Right lobe of liver (tissue), 6 donors: ENCODE measurements at regions not wholly inside any gene's neighbourhood (a gene's known extent, or its start where the extent isn't known, plus 50 kb on each side); places are given as distances from the start of the nearest gene placed in this dataset.

Experiments used
- ATAC-seq, 4 donors: fragments of 200-7000 bp; cut with Tn5 transposase; one replicate each; pipeline ENCODE4 v1.9.1; 2020; ENCODE audit warnings: mild to moderate bottlenecking in 4 of 4, moderate library complexity in 4 of 4
- DNase-seq, 3 donors: peaks; one replicate each; pipeline ENCODE4 v3.0.0-alpha.2; 2020
- H3K27ac ChIP-seq, 3 donors: fragments of 200-600 bp; one replicate each; pipeline ENCODE4 v1.8.0; 2022
- H3K27me3 ChIP-seq, 2 donors: fragments of 200-600 bp; one replicate each; pipeline ENCODE4 v1.8.0; 2022
- H3K36me3 ChIP-seq, 4 donors: fragments of 200-600 bp; sonication (generic) in 1 of 4; one replicate each; pipeline versions ENCODE4 v1.5.1 to v1.8.0; 2017 to 2022; ENCODE audit warnings: control low read depth in 1 of 4
- H3K4me1 ChIP-seq, 4 donors: fragments of 200-600 bp; sonication (generic) in 1 of 4; one replicate each; pipeline versions ENCODE4 v1.5.1 to v1.8.0; 2017 to 2022; ENCODE audit warnings: control low read depth in 1 of 4
- H3K4me3 ChIP-seq, 3 donors: fragments of 200-600 bp; one replicate each; pipeline ENCODE4 v1.8.0; 2022
- H3K9me3 ChIP-seq, 4 donors: fragments of 200-600 bp; sonication (generic) in 1 of 4; one replicate each; pipeline versions ENCODE4 v1.5.1 to v1.8.0; 2017 to 2022; ENCODE audit warnings: control low read depth in 1 of 4
- POLR2A ChIP-seq: fragments of 450-650 bp; IDR thresholded peaks from one replicate; pipeline ENCODE4 v1.6.1; 2017; ENCODE audit warnings: antibody characterized with exemption, mild to moderate bottlenecking
- WGBS: methylation state at CpG from one replicate; pipeline ENCODE4 v1.1.6; 2018; ENCODE audit warnings: low coverage, low lambda C conversion rate; ENCODE audit not compliant: insufficient coverage; ENCODE audit errors: missing lambda C conversion rate; 5-methylcytosine and 5-hydroxymethylcytosine counted together
- intact Hi-C, 2 donors: fragments of 100-400 bp; cut with DNase I; formaldehyde crosslinking; loops; one replicate each; pipeline versions ENCODE4 v1.11.2 to v1.14.1; 2022
- TF ChIP-seq, protein P1 (sequence below), 4 donors: fragments of 200-600 bp in 3 of 4; fragments of 450-650 bp in 1 of 4; IDR thresholded peaks; one replicate each; pipeline versions ENCODE4 v1.5.1 to v1.8.0; 2016 to 2022; ENCODE audit warnings: antibody characterized with exemption in 4 of 4, mild to moderate bottlenecking in 2 of 4
- donor health status: DM: no; HTN: yes; CAD: no.
- donor health status: DM: no; HTN: no; CAD: no.
- donor health status: DM: no; HTN: no; CAD: no.
- donor health status: DM: no; HTN: yes; CAD: no.
- donor health status: DM: no; HTN: yes; CAD: no.

DNA sequence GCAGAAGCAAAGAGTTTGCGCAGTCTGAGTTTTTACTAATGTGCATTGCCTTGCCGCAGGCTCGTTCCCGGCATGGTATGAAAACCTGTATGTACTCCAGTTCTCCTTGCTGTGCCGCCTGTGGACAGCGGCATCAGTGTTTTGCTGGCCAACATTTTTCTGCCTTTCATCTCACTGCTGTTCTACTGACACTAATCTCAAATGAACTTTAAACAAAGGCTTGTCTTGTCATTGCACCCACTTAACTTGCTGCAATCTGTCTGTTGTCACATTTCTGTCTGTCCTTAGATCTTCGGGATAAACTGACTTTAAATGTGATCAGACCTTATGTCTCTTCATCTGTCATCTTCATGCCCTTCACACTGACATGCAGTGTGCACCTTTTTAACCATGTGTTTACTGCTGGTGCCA, 71.7 kb upstream of the ZNRF2 start:
- intact Hi-C loops = no loop called here
- no peak overlapping the region for H3K4me3 ChIP-seq
- H3K9me3 ChIP-seq = no peaks in the 10 kb centered on the region
- H3K27me3 ChIP-seq = no peaks in the 10 kb centered on the region
- TF ChIP-seq POLR2A = no peak
- TF ChIP-seq, protein P1, sequence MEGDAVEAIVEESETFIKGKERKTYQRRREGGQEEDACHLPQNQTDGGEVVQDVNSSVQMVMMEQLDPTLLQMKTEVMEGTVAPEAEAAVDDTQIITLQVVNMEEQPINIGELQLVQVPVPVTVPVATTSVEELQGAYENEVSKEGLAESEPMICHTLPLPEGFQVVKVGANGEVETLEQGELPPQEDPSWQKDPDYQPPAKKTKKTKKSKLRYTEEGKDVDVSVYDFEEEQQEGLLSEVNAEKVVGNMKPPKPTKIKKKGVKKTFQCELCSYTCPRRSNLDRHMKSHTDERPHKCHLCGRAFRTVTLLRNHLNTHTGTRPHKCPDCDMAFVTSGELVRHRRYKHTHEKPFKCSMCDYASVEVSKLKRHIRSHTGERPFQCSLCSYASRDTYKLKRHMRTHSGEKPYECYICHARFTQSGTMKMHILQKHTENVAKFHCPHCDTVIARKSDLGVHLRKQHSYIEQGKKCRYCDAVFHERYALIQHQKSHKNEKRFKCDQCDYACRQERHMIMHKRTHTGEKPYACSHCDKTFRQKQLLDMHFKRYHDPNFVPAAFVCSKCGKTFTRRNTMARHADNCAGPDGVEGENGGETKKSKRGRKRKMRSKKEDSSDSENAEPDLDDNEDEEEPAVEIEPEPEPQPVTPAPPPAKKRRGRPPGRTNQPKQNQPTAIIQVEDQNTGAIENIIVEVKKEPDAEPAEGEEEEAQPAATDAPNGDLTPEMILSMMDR (IDR thresholded peaks at IDR 0.05) = no peak
- 65% methylated on average over 4 of the region's 7 CpGs for WGBS
- DNase-seq (no peak), ATAC-seq (no peak)
- H3K36me3 ChIP-seq = no peaks in the 10 kb centered on the region
- H3K4me1 ChIP-seq = no peaks in the 10 kb centered on the region
- no peak overlapping the region for H3K27ac ChIP-seq

DNA sequence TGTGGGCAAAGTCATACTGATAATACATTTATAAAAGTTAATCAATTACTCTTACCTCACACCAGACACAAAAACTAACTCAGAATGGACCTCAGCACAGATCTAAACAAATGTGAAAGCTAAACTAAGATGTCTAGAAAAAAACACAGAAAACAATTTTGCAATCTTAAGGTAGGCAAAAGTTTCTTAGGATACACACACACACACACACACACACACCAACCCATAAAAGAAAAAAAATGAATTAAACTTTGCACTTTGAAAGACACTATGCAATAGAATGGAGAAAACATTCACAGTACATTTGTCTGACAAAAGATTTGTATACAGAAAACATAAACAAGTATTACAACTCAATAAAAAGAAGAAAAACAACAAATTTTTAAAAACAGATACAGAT, 70.8 kb upstream of the ZNRF2 start:
- Histone ChIP-seq H3K4me1 (no peaks in the 10 kb centered on the region), H3K27ac (no peak overlapping the region), H3K27me3 (no peaks in the 10 kb centered on the region), H3K4me3 (no peak overlapping the region), H3K36me3 (no peaks in the 10 kb centered on the region), H3K9me3 (peaks cover 0 to 2% (median 0%) of the 10 kb centered on the region in 4 donors)
- ATAC-seq = no peak
- no peak for DNase-seq
- no peak for TF ChIP-seq POLR2A
- TF ChIP-seq, protein P1 (IDR thresholded peaks at IDR 0.05) = no peak
- intact Hi-C loops = no loop called here

DNA sequence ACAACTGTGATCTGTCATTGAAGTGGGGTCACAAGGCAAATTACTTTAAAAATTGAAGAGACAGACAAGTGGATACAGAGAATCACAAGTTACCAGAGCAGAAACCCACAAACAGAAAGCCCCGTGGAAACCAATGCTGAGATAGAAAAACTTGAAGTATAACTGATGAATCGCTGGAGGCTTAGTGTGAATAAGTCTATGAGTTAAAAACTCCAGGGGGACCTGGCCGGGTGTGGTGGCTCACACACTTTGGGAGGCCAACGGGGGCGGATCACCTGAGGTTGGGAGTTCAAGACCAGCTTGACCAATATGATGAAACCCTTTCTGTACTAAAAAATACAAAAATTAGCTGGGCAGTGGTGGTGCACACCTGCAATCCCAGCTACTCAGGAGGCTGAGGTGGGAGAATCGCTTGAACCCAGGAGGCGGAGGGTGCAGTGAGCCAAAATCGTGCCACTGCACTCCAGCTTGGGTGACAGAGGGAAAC, 69.7 kb upstream of the ZNRF2 start:
- ATAC-seq = no peak
- TF ChIP-seq POLR2A = no peak
- TF ChIP-seq, protein P1 (IDR thresholded peaks at IDR 0.05) = no peak
- 75% methylated on average over 7 of the region's 8 CpGs for WGBS
- no peaks in the 10 kb centered on the region for H3K27me3 ChIP-seq
- no peak for DNase-seq
- intact Hi-C loops = no loop called here
- H3K4me3 ChIP-seq = no peak overlapping the region
- no peaks in the 10 kb centered on the region for H3K4me1 ChIP-seq
- peaks cover 0 to 2% (median 0%) of the 10 kb centered on the region in 4 donors for H3K9me3 ChIP-seq
- H3K27ac ChIP-seq = no peak overlapping the region
- H3K36me3 ChIP-seq = no peaks in the 10 kb centered on the region

DNA sequence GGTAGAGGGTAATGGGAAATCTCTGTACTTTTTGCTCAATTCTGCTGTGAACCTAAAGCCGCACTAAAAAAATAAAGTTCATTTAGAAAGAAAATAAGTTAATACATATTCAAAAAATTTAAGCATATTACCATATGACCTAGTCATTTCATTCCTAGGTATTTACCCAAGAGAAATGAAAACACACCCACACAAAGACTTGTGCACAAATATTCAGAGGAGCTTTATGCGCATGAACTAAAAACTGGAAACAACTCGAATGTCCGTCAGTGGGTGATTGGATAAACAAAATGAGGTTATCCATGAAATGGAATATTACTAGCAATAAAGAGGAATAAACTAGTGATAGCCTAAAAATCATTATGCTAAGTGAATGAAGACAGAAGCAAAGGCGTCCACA, 62.6 kb upstream of the ZNRF2 start:
- intact Hi-C loops = no loop called here
- Histone ChIP-seq H3K36me3 (no peaks in the 10 kb centered on the region), H3K4me1 (peaks cover 0 to 8% (median 0%) of the 10 kb centered on the region in 4 donors), H3K9me3 (peaks cover 0 to 2% (median 0%) of the 10 kb centered on the region in 4 donors), H3K4me3 (no peak overlapping the region), H3K27ac (no peak overlapping the region), H3K27me3 (no peaks in the 10 kb centered on the region)
- 69% methylated on average over 5 of the region's 5 CpGs for WGBS
- TF ChIP-seq, protein P1 (IDR thresholded peaks at IDR 0.05) = no peak
- no peak for TF ChIP-seq POLR2A
- DNase-seq (no peak), ATAC-seq (no peak)
